Right hindlimb (tissue), 1 donor: ENCODE measurements at regions not wholly inside any gene's neighbourhood (a gene's known extent, or its start where the extent isn't known, plus 50 kb on each side); places are given as distances from the start of the nearest gene placed in this dataset.

Experiments used
- DNase-seq: peaks from one replicate; pipeline ENCODE4 v3.0.0-alpha.2; 2018

- no peak for DNase-seq
Measured at GRCh38 chr5:115072266-115073064, 97.2 kb downstream of the TRIM36 start.

- DNase-seq = no peak
Measured at GRCh38 chr5:115070737-115071136, 99.0 kb downstream of the TRIM36 start.

GRCh38 chr5:115069087-115069968, 100.4 kb downstream of the TRIM36 start:
- peak; percentile 59 for DNase-seq

GRCh38 chr5:115068239-115069086, 101.2 kb downstream of the TRIM36 start:
- no peak for DNase-seq

GRCh38 chr5:115064380-115064779, 105.3 kb downstream of the TRIM36 start:
- DNase-seq = peak; percentile 32

- no peak for DNase-seq
Measured at GRCh38 chr5:115054387-115054951, 115.2 kb downstream of the TRIM36 start.

GRCh38 chr5:115052948-115053347, 116.8 kb downstream of the TRIM36 start:
- no peak for DNase-seq

- no peak for DNase-seq
Measured at GRCh38 chr5:115050866-115051265, 118.8 kb downstream of the TRIM36 start.

- peak; percentile 25 for DNase-seq
Measured at GRCh38 chr5:115033861-115034260, 135.8 kb downstream of the TRIM36 start.

GRCh38 chr5:115028557-115028956, 141.2 kb downstream of the TRIM36 start:
- DNase-seq = no peak

GRCh38 chr5:115024922-115025321, 144.8 kb downstream of the TRIM36 start:
- no peak for DNase-seq

- no peak for DNase-seq
Measured at GRCh38 chr5:115022303-115022702, 147.4 kb downstream of the TRIM36 start.

- no peak for DNase-seq
Measured at GRCh38 chr5:115016646-115017045, 153.1 kb downstream of the TRIM36 start.

- DNase-seq = no peak
Measured at GRCh38 chr5:114999176-114999575, 170.5 kb downstream of the TRIM36 start.

GRCh38 chr5:114989512-114989911, 180.2 kb downstream of the TRIM36 start:
- no peak for DNase-seq

GRCh38 chr5:114988096-114988495, 181.6 kb downstream of the TRIM36 start:
- no peak for DNase-seq

- no peak for DNase-seq
Measured at GRCh38 chr5:114984796-114985195, 184.9 kb downstream of the TRIM36 start.

GRCh38 chr5:114981111-114981510, 188.6 kb downstream of the TRIM36 start:
- DNase-seq = no peak

- DNase-seq = no peak
Measured at GRCh38 chr5:114977979-114978573, 191.6 kb downstream of the TRIM36 start.

- DNase-seq = no peak
Measured at GRCh38 chr5:114969482-114969881, 200.2 kb downstream of the TRIM36 start.

- DNase-seq = no peak
Measured at GRCh38 chr5:114957384-114957783, 212.3 kb downstream of the TRIM36 start.

GRCh38 chr5:114953565-114953964, 216.1 kb downstream of the TRIM36 start:
- DNase-seq = no peak
